Raji (cell line): ENCODE measurements at regions not wholly inside any gene's neighbourhood (a gene's known extent, or its start where the extent isn't known, plus 50 kb on each side); places are given as distances from the start of the nearest gene placed in this dataset.

Source experiments
- POLR2A ChIP-seq: IDR thresholded peaks from 2 replicates; pipeline ENCODE4 v1.6.1; 2011; ENCODE audit warnings: low read depth, low read length, control low read depth; ENCODE audit not compliant: insufficient read depth

- no peak for TF ChIP-seq POLR2A
Observed at GRCh38 chr1:203401199-203401877, 50.4 kb upstream of the FMOD start.

GRCh38 chr1:203402152-203402551 is 51.2 kb upstream of the FMOD start:
- TF ChIP-seq POLR2A = no peak

DNA sequence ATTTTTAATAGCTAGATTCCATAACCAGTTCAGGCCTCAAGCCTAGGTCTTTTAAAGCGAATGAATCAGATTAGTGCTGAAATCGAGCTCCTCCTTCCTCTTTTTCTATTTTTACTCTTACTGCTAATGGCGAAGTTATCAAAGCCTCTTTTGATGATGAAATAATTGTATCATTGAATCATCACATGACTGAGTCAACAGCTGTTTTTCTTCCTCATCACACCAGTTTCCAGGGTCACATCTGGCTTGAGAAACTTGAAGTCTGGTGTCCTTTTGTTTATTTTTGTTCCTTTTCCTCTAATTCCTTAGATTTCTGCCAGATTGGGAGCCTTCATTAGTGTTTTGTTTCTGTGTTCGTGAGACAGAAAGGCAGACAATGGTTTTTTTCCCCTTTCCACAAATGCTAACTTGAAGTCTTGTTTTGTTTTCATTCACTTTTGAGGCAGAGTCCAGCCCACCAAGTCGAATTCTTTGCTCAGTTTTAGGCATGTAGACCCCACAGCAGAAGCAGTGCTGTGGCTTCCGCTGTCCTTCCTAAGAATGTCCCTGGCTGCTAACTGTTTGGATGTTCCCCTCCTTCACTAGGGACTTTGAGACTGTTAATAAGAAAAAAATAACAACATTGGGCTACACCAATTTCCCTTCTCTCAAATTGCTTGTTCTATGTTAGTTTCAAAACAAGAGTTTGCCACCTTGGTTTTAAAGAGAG is 51.9 kb upstream of the FMOD start:
- no peak for TF ChIP-seq POLR2A

- no peak for TF ChIP-seq POLR2A
Observed at GRCh38 chr1:203403586-203403985, 52.7 kb upstream of the FMOD start.

- no peak for TF ChIP-seq POLR2A
Observed at GRCh38 chr1:203404546-203404945, 53.6 kb upstream of the FMOD start.

- TF ChIP-seq POLR2A = no peak
Observed at GRCh38 chr1:203405703-203406438, 54.9 kb upstream of the FMOD start.

DNA sequence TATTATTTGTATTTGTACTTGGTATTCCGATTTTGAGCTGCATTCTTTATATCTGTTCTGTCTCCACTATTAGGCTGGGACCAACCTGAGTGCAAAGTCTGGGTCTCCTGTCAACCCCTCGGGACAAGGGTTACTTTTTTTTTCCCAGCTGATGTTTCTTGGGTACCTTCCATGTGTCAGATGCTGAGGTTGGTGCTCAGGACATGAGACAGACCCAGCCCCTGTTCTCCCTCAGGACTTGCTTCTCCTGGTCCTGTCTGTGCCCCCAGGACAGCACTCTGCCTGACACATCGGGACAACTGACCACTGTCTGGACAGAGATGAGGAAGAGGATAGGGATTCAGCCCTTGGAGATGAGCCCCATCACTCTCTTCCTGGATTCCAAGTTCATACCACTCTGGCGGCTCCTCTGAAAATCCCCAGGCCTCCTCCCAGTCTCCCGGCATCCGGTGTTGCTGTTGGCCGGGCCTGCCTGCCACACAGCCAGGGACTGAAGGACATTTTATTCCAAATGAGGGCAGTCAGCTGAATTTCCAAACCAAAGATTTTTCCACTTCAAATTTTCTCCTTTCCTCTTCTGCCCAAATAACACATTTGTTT is 55.6 kb upstream of the FMOD start:
- TF ChIP-seq POLR2A = no peak

DNA sequence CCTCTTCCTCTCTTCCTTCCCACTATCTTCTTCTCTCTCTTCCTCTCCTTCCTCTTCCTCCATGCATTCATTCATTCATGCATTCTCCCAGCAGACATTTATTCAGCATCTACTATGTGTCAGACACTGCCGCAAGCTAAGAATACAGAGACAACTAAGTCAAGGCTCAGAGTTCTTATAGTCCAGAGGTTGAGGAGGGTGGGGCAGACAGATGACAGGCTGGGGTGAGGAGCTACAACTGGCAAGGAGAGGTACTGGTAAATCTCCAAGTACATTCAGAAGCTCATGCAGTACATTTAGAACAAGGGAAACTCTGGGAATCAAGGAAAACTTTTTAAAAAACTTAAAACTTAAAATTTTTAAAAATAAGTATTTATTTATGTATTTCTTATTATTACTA is 56.4 kb upstream of the FMOD start:
- no peak for TF ChIP-seq POLR2A

GRCh38 chr1:203408486-203409481 is 57.9 kb upstream of the FMOD start:
- 0 out of 2 replicates have a peak, but pooled peaks have one; percentile 27 for TF ChIP-seq POLR2A

DNA sequence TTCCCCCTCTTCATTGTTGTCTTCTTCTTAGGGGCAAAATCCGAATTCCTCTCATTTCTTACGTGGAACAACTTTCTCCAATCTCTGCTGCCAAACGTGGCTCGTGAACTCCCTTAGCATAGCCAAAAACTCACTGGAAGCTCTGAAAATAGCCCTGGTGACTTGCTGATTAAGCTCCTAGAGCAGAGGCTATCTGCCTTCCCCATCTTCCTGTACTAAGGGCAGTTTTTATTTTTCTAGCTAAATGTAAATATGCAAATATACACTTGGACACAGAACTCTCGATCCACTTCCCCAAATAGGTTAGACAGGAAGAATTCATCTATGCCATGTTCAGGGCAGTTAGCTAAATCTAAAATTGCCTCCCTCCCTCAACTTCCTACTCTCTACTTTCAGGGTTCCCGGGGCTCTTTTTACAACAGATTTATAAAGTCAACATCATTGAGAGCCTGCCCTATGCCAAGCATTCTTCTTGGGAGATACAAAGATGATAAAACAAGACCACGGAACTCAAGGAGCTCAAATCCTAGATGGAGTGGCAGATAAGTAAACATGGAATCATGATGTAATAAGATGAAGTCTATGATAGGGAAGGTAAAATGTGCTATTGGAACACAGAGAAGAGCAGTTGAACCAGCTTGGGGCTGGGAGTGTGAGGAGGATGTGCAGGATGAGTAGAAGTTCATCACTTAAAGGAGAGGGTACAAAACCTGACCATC is 59.4 kb upstream of the FMOD start:
- TF ChIP-seq POLR2A = peak; percentile 21; the same call in 1 of the 2 replicates

GRCh38 chr1:203419558-203419957 is 56.0 kb upstream of the PRELP start:
- no peak for TF ChIP-seq POLR2A

DNA sequence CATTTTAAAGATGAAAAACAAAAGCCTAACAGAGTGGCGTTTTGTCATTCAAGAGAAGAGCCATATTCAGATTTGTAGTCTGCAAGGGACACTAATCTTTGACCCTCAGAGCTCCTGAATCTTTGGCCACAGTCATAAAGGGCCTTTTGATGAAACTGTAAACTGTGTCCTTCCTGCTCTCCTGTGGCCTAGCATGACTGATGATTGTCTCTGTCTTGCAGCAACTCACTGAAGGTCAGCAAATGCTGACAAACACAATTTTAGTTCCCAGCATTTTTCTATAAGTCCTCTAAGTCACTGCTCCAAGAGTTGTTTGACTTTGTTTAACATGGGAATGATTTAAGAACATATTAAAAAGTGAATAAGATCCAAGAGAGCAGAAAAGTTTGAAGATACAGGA is 55.3 kb upstream of the PRELP start:
- TF ChIP-seq POLR2A = no peak

- TF ChIP-seq POLR2A = no peak
Observed at GRCh38 chr1:203421246-203421645, 54.4 kb upstream of the PRELP start.

DNA sequence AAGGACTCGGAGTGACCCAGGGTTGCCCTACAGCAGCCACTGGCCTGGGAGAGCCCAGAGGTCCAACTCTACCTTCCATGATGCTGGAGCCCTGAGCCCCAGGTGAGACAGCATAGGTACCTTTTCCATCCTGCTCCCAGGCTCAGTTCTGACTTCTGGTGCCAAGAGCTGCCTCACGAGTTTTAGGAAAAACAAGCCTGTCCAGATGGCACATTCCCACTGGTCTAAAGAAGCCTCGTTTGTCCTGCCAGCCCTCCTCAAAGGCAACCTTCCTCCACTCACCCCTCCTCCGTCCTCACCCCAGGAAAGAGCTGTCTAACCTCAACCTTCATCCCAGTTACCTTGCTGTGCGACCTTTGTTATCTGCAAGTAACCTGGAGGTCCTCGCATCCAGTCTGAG is 53.5 kb upstream of the PRELP start:
- no peak for TF ChIP-seq POLR2A

DNA sequence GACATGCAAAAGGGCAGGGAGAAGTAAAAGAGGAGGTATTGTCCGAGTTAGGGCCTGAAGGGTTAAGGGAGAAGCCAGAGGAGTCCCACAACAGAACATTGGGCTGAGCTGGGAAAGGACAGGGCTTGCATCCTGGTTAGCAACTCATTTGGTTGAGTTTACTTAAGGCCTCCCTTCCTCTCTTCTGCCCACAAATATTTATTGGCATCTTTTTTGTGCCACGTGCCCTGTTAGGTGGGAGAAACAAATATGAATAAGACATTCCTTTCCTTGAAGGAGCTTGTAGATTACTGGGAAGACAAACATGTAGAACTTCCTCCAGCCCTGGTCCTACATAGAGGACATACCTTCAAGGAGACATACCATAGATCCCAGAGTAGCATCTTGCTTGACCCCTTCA is 53.0 kb upstream of the PRELP start:
- no peak for TF ChIP-seq POLR2A
